ENCODE measurements at regions not wholly inside any gene's neighbourhood (a gene's known extent, or its start where the extent isn't known, plus 50 kb on each side); places are given as distances from the start of the nearest gene placed in this dataset.
"Not testable (repeated sequence)": the region's sequence is repeated elsewhere in the genome, so short reads cannot be mapped to it uniquely, and the experiment has no call there.

GRCh38 chr1:178020968-178021640 lies 51.2 kb upstream of the SEC16B start:
- no peak for DNase-seq

GRCh38 chr1:178021950-178022349 lies 52.1 kb upstream of the SEC16B start:
- DNase-seq: no peak

- DNase-seq: no peak
These were observed 53.3 kb upstream of the SEC16B start for GRCh38 chr1:178023181-178023618.

- no peak for DNase-seq
These were observed 54.6 kb upstream of the SEC16B start for GRCh38 chr1:178024504-178024903.

- DNase-seq: no peak
These were observed 55.9 kb upstream of the SEC16B start for GRCh38 chr1:178025613-178026356.

- DNase-seq: no peak
These were observed 59.1 kb upstream of the SEC16B start for GRCh38 chr1:178028841-178029481.

GRCh38 chr1:178030467-178030866 lies 60.6 kb upstream of the SEC16B start:
- no peak for DNase-seq

GRCh38 chr1:178031856-178032320 lies 62.0 kb upstream of the RASAL2 start:
- peak; percentile 88 for DNase-seq

GRCh38 chr1:178033019-178033418 lies 60.9 kb upstream of the RASAL2 start:
- no peak for DNase-seq

- no peak for DNase-seq
These were observed 59.2 kb upstream of the RASAL2 start for GRCh38 chr1:178034676-178035075.

- DNase-seq: no peak
These were observed 57.8 kb upstream of the RASAL2 start for GRCh38 chr1:178036090-178036489.

- peak; percentile 89 for DNase-seq
These were observed 56.2 kb upstream of the RASAL2 start for GRCh38 chr1:178037510-178038253.

- peak; percentile 22 for DNase-seq
These were observed 55.5 kb upstream of the RASAL2 start for GRCh38 chr1:178038372-178038771.

- no peak for DNase-seq
These were observed 54.0 kb upstream of the RASAL2 start for GRCh38 chr1:178039891-178040290.

- not testable (repeated sequence) for DNase-seq
These were observed 50.0 kb upstream of the RASAL2 start for GRCh38 chr1:178043940-178044339.

All from hematopoietic multipotent progenitor cell treated with erythropoietin and hydrocortisone succinate and interleukin-3 and kit ligand, for 4 days (in vitro differentiated cells).